SK-N-SH (cell line): ENCODE measurements at regions not wholly inside any gene's neighbourhood (a gene's known extent, or its start where the extent isn't known, plus 50 kb on each side); places are given as distances from the start of the nearest gene placed in this dataset.

Experiments used
- small RNA-seq, 7 experiments: library from RNA; depleted of rRNA; stranded (forward); fragments of <200 nt; gene quantifications; one replicate each; pipeline ENCODE3, GENCODE V24; 2012

Small RNA genes in the stretch of these regions (small RNA-seq; reads per million reads assigned to genes)
- 0 reads per million in 7 experiments for gene RNU4ATAC9P
